ENCODE measurements at regions not wholly inside any gene's neighbourhood (a gene's known extent, or its start where the extent isn't known, plus 50 kb on each side); places are given as distances from the start of the nearest gene placed in this dataset.

- no peak for TF ChIP-seq CTCF (IDR thresholded peaks at IDR 0.05)
- no peak for TF ChIP-seq POLR2A (IDR thresholded peaks at IDR 0.05)
Observed at GRCh38 chr16:79523971-79524370, 76.6 kb downstream of the MAF start.

All from adrenal gland (tissue), 5 donors.